A549 (cell line): ENCODE measurements at regions not wholly inside any gene's neighbourhood (a gene's known extent, or its start where the extent isn't known, plus 50 kb on each side); places are given as distances from the start of the nearest gene placed in this dataset.

Experiments
- GATA3 ChIP-seq: IDR thresholded peaks from 2 replicates; pipeline ENCODE4 v1.6.1; 2012; ENCODE audit warnings: borderline replicate concordance
- POLR2A ChIP-seq: IDR thresholded peaks from 2 replicates; pipeline ENCODE4 v1.6.1; 2012; ENCODE audit warnings: mild to moderate bottlenecking, low read length
- RFX5 ChIP-seq: fragments of 450-650 bp; IDR thresholded peaks from 2 replicates; pipeline ENCODE4 v1.7.1; 2014; ENCODE audit warnings: antibody characterized with exemption, mild to moderate bottlenecking, moderate library complexity
- TF ChIP-seq, protein P1 (sequence below): fragments of >200 bp; sonication (Bioruptor Twin); formaldehyde crosslinking; IDR thresholded peaks from 3 replicates; pipeline ENCODE4 v1.5.1; 2016
- TF ChIP-seq, protein P2 (sequence below): fragments of 450-650 bp; IDR thresholded peaks from 2 replicates; pipeline ENCODE4 v1.6.1; 2014; ENCODE audit warnings: antibody characterized with exemption
- TF ChIP-seq, protein P3 (sequence below): fragments of 150-350 bp; IDR thresholded peaks from 2 replicates; pipeline ENCODE4 v1.6.1; 2014; ENCODE audit warnings: low read depth, mild to moderate bottlenecking, low read length

DNA sequence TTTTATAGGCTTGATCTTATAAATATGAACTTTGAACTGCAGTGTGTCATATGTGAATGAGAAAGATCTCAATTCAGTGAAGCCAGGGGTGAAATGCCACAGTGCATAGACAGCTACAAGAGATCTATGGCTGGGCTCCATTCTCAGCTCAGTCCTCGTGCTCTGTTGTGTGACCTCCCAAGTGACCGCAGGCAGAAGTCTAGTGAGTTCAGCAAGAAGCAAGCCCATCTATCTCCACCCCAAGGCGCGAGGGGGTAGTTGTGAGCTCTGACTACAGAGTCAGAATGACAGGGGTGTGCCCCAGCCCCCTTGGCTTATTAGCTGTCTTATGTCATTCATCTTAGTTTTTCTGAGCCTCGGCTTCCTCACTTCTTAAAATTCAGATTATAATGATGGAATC, 378.3 kb downstream of the FBXW7 start:
- TF ChIP-seq, protein P1, sequence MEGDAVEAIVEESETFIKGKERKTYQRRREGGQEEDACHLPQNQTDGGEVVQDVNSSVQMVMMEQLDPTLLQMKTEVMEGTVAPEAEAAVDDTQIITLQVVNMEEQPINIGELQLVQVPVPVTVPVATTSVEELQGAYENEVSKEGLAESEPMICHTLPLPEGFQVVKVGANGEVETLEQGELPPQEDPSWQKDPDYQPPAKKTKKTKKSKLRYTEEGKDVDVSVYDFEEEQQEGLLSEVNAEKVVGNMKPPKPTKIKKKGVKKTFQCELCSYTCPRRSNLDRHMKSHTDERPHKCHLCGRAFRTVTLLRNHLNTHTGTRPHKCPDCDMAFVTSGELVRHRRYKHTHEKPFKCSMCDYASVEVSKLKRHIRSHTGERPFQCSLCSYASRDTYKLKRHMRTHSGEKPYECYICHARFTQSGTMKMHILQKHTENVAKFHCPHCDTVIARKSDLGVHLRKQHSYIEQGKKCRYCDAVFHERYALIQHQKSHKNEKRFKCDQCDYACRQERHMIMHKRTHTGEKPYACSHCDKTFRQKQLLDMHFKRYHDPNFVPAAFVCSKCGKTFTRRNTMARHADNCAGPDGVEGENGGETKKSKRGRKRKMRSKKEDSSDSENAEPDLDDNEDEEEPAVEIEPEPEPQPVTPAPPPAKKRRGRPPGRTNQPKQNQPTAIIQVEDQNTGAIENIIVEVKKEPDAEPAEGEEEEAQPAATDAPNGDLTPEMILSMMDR: no peak
- TF ChIP-seq, protein P2, sequence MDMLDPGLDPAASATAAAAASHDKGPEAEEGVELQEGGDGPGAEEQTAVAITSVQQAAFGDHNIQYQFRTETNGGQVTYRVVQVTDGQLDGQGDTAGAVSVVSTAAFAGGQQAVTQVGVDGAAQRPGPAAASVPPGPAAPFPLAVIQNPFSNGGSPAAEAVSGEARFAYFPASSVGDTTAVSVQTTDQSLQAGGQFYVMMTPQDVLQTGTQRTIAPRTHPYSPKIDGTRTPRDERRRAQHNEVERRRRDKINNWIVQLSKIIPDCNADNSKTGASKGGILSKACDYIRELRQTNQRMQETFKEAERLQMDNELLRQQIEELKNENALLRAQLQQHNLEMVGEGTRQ: no peak
- TF ChIP-seq RFX5 (no peak), GATA3 (no peak), POLR2A (no peak)
- TF ChIP-seq, protein P3, sequence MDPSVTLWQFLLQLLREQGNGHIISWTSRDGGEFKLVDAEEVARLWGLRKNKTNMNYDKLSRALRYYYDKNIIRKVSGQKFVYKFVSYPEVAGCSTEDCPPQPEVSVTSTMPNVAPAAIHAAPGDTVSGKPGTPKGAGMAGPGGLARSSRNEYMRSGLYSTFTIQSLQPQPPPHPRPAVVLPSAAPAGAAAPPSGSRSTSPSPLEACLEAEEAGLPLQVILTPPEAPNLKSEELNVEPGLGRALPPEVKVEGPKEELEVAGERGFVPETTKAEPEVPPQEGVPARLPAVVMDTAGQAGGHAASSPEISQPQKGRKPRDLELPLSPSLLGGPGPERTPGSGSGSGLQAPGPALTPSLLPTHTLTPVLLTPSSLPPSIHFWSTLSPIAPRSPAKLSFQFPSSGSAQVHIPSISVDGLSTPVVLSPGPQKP: no peak
